IPS-NIHi7 (cell line): ENCODE measurements at regions not wholly inside any gene's neighbourhood (a gene's known extent, or its start where the extent isn't known, plus 50 kb on each side); places are given as distances from the start of the nearest gene placed in this dataset.
A peak's percentile ranks its signal among the peaks of the same experiment; 100 is the strongest.
"Not testable (repeated sequence)": the region's sequence is repeated elsewhere in the genome, so short reads cannot be mapped to it uniquely, and the experiment has no call there.

Source experiments
- DNase-seq: peaks from one replicate; pipeline ENCODE4 v3.0.0; 2012; ENCODE audit warnings: mixed read lengths; ENCODE audit errors: extremely low spot score

GRCh38 chr18:62629031-62629430, 86.3 kb upstream of the PHLPP1 start:
- no peak for DNase-seq

GRCh38 chr18:62631173-62631572, 84.2 kb upstream of the PHLPP1 start:
- DNase-seq, result no peak

GRCh38 chr18:62632788-62633455, 82.4 kb upstream of the PHLPP1 start:
- no peak for DNase-seq

- no peak for DNase-seq
Measured at GRCh38 chr18:62634458-62634857, 80.9 kb upstream of the PHLPP1 start.

GRCh38 chr18:62634979-62635630, 80.2 kb upstream of the PHLPP1 start:
- peak; percentile 26 for DNase-seq

- DNase-seq, result no peak
Measured at GRCh38 chr18:62637403-62637802, 77.9 kb upstream of the PHLPP1 start.

GRCh38 chr18:62637807-62638687, 77.3 kb upstream of the PHLPP1 start:
- DNase-seq, result peak; percentile 78

- no peak for DNase-seq
Measured at GRCh38 chr18:62643181-62643580, 72.2 kb upstream of the PHLPP1 start.

GRCh38 chr18:62644773-62645172, 70.6 kb upstream of the PHLPP1 start:
- DNase-seq, result no peak

- no peak for DNase-seq
Measured at GRCh38 chr18:62647179-62647578, 68.2 kb upstream of the PHLPP1 start.

- no peak for DNase-seq
Measured at GRCh38 chr18:62648045-62648678, 67.2 kb upstream of the PHLPP1 start.

GRCh38 chr18:62651276-62652056, 63.9 kb upstream of the PHLPP1 start:
- DNase-seq, result no peak

- not testable (repeated sequence) for DNase-seq
Measured at GRCh38 chr18:62652057-62652629, 63.2 kb upstream of the PHLPP1 start.

GRCh38 chr18:62655520-62656219, 59.7 kb upstream of the PHLPP1 start:
- no peak for DNase-seq

- no peak for DNase-seq
Measured at GRCh38 chr18:62658028-62658427, 57.3 kb upstream of the PHLPP1 start.

- no peak for DNase-seq
Measured at GRCh38 chr18:62659698-62660097, 55.6 kb upstream of the PHLPP1 start.

GRCh38 chr18:62660691-62661090, 54.6 kb upstream of the PHLPP1 start:
- DNase-seq, result no peak

- no peak for DNase-seq
Measured at GRCh38 chr18:62663731-62664336, 51.5 kb upstream of the PHLPP1 start.

GRCh38 chr18:62664414-62664813, 50.9 kb upstream of the PHLPP1 start:
- no peak for DNase-seq

GRCh38 chr18:62665188-62665587, 50.2 kb upstream of the PHLPP1 start:
- DNase-seq, result no peak
